SHP77 treated with DMSO at 0.1 percent for 48 hours (cell line): ENCODE measurements at regions not wholly inside any gene's neighbourhood (a gene's known extent, or its start where the extent isn't known, plus 50 kb on each side); places are given as distances from the start of the nearest gene placed in this dataset.
"Not testable (repeated sequence)": the region's sequence is repeated elsewhere in the genome, so short reads cannot be mapped to it uniquely, and the experiment has no call there.

Experiments
- DNase-seq: peaks from one replicate; lab custom pipeline; 2025; lab: John Stamatoyannopoulos, UW

GRCh38 chr4:159655547-159655946 is 552.7 kb downstream of the RAPGEF2 start:
- DNase-seq: no peak

GRCh38 chr4:159669094-159669493 is 566.2 kb downstream of the RAPGEF2 start:
- DNase-seq: no peak

GRCh38 chr4:159673221-159673620 is 570.3 kb downstream of the RAPGEF2 start:
- DNase-seq: no peak

- no peak for DNase-seq
Measured at GRCh38 chr4:159674241-159674640, 571.4 kb downstream of the RAPGEF2 start.

GRCh38 chr4:159677521-159677920 is 574.6 kb downstream of the RAPGEF2 start:
- no peak for DNase-seq

GRCh38 chr4:159682996-159683395 is 580.1 kb downstream of the RAPGEF2 start:
- no peak for DNase-seq

- DNase-seq: no peak
Measured at GRCh38 chr4:159684061-159684460, 581.2 kb downstream of the RAPGEF2 start.

GRCh38 chr4:159685340-159686092 is 582.6 kb downstream of the RAPGEF2 start:
- DNase-seq: no peak

- DNase-seq: no peak
Measured at GRCh38 chr4:159689526-159689925, 586.6 kb downstream of the RAPGEF2 start.

GRCh38 chr4:159697322-159698283 is 594.7 kb downstream of the RAPGEF2 start:
- DNase-seq: no peak

GRCh38 chr4:159698336-159698735 is 595.5 kb downstream of the RAPGEF2 start:
- DNase-seq: no peak

GRCh38 chr4:159702200-159702599 is 599.3 kb downstream of the RAPGEF2 start:
- no peak for DNase-seq

GRCh38 chr4:159705334-159705733 is 602.5 kb downstream of the RAPGEF2 start:
- DNase-seq: no peak

GRCh38 chr4:159706704-159707103 is 603.8 kb downstream of the RAPGEF2 start:
- DNase-seq: no peak

- DNase-seq: not testable (repeated sequence)
Measured at GRCh38 chr4:159715180-159715579, 612.3 kb downstream of the RAPGEF2 start.

- DNase-seq: no peak
Measured at GRCh38 chr4:159719531-159719930, 616.7 kb downstream of the RAPGEF2 start.

GRCh38 chr4:159722052-159722451 is 619.2 kb downstream of the RAPGEF2 start:
- DNase-seq: no peak

- no peak for DNase-seq
Measured at GRCh38 chr4:159722918-159723317, 620.0 kb downstream of the RAPGEF2 start.

- no peak for DNase-seq
Measured at GRCh38 chr4:159723341-159724048, 620.6 kb downstream of the RAPGEF2 start.

GRCh38 chr4:159725571-159725970 is 622.7 kb downstream of the RAPGEF2 start:
- no peak for DNase-seq

GRCh38 chr4:159735281-159736207 is 632.7 kb downstream of the RAPGEF2 start:
- no peak for DNase-seq
